ENCODE measurements at regions not wholly inside any gene's neighbourhood (a gene's known extent, or its start where the extent isn't known, plus 50 kb on each side); places are given as distances from the start of the nearest gene placed in this dataset.

DNA sequence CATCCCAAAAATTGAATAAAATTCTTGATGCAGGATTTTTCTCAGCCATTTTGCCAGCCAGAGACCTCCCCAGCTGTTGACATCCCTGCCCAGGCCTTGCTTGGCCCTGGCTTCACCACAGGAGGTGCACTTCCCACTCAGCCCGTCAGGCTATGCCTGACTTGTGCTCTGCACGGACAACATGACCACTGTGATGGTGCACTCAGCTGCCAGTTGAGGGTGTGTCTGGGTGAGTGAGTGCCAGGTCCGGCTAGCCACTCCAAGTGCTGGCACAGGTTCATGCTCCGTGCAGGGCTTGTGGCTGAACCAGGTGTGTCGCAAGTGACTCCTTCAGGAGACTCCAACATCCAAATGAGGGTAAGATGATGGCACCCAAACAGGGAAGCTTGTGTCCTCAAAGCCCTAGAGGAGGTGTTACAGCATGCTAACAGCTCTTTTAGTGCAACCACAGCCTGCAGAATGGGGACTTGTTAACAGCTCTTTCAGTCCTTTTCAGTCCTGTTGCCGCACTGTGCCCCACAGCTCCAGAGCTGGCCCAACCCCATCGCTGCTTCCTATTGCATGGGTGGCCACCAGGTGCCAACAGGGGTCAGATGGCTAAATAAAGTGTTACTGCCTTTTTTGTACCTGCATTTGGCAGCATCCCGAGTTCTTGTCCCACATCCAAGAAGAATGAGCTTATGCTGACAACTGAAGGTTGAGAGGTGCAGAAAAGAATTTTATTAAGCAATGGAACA, 380.7 kb downstream of the SLITRK5 start:
- TF ChIP-seq EZH2 (IDR thresholded peaks at IDR 0.05; ENCODE audit: borderline replicate concordance, low read depth, low read length) (no peak), SMARCE1 (IDR thresholded peaks at IDR 0.05) (no peak), POLR2A (conservative IDR thresholded peaks at IDR 0.05) (no peak), FOS (IDR thresholded peaks at IDR 0.05; ENCODE audit: extremely low read depth, insufficient read length) (no peak), ZNF184 (CRISPR knock-in tag; IDR thresholded peaks at IDR 0.05) (no peak), LEF1 (IDR thresholded peaks at IDR 0.05) (no peak), TAF1 (IDR thresholded peaks at IDR 0.05; ENCODE audit: control insufficient read depth, extremely low read depth, insufficient read depth, low read length, severe bottlenecking) (no peak)
- TF ChIP-seq, protein P1, sequence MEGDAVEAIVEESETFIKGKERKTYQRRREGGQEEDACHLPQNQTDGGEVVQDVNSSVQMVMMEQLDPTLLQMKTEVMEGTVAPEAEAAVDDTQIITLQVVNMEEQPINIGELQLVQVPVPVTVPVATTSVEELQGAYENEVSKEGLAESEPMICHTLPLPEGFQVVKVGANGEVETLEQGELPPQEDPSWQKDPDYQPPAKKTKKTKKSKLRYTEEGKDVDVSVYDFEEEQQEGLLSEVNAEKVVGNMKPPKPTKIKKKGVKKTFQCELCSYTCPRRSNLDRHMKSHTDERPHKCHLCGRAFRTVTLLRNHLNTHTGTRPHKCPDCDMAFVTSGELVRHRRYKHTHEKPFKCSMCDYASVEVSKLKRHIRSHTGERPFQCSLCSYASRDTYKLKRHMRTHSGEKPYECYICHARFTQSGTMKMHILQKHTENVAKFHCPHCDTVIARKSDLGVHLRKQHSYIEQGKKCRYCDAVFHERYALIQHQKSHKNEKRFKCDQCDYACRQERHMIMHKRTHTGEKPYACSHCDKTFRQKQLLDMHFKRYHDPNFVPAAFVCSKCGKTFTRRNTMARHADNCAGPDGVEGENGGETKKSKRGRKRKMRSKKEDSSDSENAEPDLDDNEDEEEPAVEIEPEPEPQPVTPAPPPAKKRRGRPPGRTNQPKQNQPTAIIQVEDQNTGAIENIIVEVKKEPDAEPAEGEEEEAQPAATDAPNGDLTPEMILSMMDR (IDR thresholded peaks at IDR 0.05 in 2 of 3, conservative IDR thresholded peaks at IDR 0.05 in 1 of 3; ENCODE audit: insufficient read depth in 2 of 3, low read depth in 1 of 3, low read length in 3 of 3): no peak
- TF ChIP-seq, protein P2, sequence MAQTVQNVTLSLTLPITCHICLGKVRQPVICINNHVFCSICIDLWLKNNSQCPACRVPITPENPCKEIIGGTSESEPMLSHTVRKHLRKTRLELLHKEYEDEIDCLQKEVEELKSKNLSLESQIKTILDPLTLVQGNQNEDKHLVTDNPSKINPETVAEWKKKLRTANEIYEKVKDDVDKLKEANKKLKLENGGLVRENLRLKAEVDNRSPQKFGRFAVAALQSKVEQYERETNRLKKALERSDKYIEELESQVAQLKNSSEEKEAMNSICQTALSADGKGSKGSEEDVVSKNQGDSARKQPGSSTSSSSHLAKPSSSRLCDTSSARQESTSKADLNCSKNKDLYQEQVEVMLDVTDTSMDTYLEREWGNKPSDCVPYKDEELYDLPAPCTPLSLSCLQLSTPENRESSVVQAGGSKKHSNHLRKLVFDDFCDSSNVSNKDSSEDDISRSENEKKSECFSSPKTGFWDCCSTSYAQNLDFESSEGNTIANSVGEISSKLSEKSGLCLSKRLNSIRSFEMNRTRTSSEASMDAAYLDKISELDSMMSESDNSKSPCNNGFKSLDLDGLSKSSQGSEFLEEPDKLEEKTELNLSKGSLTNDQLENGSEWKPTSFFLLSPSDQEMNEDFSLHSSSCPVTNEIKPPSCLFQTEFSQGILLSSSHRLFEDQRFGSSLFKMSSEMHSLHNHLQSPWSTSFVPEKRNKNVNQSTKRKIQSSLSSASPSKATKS (CRISPR knock-in tag; IDR thresholded peaks at IDR 0.05): no peak

Data from K562 (cell line).